M059J (cell line): ENCODE measurements at regions not wholly inside any gene's neighbourhood (a gene's known extent, or its start where the extent isn't known, plus 50 kb on each side); places are given as distances from the start of the nearest gene placed in this dataset.

ENCODE experiments used
- DNase-seq: peaks from one replicate; pipeline ENCODE4 v3.0.0-alpha.2; 2012; ENCODE audit warnings: low read depth

DNA sequence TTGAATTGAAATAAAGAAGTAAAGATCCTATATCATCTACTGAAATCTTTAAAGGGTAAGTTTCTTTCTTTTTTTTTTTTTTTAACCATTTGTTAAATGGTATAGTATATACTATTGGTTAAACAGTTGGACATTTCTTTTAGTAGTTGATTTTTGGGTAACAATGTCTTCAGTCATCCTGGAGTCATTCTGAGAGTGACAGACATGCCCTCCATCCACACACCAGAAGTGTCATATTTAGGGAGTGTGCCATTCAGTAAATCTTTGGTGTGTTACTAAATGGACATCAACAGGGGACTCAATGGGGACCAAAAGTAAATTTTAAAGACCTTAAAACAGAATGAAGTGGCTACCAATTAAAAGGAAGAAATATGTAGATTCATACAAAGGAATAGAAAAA lies 50.8 kb upstream of the SLC39A10 start:
- no peak for DNase-seq

DNA sequence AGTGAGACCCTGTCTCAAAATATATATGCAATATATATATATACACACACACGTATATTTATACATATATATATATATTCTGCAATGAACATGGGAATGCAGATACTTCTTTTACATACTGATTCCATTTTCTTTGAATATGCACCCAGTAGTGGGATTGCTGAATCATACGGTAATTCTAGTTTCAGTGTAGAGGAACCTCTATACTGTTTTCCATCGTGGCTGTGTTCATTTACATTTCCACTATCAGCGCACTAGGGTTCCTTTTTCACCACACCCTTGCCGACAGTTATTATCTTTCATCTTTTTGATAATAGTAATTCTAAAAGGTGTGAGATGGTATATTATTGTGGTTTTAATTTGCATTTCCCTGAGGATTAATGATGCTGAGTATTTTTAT lies 52.3 kb upstream of the SLC39A10 start:
- DNase-seq: no peak

DNA sequence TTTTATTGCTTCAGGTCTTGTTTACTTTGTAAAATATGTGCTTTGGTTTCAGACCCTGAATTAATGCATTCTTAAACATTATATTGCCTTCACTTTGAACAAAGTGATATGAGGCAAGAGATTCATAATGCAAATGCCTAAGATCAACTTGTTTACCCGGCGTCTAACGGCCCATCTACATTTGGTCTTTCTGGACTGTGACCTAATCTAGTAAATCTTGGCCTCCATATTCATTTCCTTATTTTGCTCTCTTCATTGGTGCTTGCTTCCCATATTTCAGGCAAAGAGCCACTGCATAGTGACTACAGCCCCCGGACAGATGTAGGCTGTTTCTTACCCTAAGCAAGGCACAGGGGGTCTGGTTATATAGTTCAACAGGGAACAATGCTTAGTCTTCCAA lies 53.0 kb upstream of the SLC39A10 start:
- no peak for DNase-seq

DNA sequence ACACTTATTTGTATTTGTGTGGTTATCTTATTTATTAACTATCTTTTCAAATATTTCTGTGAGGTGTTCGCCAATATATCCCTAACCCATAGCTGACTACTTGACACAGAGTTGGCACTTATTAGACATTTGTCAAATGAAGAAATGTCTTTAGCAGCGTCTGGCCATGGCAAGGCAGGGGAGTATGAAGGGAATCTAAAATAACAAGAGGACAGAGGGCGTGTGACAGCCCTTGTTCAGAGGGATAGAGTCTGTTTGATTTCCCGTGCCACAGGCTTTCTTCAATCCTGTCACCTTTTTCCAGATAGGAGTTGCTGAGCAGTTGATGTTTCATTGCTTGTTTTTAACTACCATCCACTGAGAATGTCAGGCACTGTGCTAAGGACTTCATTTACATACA lies 53.6 kb upstream of the SLC39A10 start:
- no peak for DNase-seq

DNA sequence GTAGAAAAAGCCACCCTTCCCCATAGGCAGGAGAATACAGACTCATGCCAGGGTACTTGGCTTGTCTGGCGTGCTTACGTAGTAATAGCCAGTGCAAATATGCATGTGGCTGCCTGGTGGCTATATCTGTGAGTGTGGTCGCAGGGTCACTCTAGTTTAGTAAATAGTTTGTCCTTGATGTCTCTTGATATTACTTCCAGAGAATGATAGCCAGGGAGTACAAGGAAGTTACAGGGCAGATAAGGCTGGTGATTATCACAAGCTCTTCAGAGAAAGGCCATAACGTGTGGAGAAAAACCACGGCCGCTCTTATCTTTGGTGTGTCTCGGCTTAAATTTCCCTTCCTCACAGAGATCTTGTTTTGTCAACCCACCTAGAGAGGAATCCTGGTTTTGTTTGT lies 54.3 kb upstream of the SLC39A10 start:
- DNase-seq: no peak

DNA sequence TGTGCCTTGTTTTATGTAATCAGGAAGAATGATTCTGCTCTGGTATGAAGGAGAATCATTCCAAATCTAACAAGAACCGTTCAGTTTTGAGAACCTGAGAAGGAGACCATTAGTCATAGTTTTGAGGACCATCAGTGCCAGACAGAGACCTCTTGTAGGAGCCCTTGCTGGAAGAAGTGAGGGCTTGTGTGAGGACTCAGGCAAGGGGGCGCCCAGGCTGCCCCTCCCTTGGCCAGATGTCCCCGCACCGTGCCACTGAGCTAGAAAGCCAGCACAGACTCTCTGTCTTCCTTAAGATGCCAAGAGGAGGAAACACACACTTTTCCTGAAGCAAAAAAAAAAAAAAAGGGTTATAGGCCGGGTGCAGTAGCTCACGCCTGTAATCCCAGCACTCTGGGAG lies 55.7 kb upstream of the SLC39A10 start:
- DNase-seq: no peak

DNA sequence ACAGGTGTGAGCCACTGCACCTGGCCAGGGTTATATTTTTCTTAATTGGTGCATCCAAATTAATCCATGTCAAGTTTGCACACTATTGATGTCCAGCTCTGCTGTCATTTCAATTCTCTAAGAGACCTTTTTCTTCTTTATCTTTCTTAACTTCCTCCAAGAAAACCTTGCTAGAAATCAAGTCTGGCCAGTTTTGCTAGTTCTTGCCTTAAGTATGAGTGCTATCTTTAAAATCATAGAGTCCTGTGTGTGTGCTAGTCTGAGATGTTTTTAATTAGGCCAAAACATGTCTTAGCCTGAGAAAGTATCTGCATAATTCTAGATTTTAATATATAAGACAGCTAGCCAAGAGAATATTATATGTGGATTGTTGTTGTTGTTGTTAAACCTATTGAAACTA lies 56.2 kb upstream of the SLC39A10 start:
- DNase-seq: no peak

DNA sequence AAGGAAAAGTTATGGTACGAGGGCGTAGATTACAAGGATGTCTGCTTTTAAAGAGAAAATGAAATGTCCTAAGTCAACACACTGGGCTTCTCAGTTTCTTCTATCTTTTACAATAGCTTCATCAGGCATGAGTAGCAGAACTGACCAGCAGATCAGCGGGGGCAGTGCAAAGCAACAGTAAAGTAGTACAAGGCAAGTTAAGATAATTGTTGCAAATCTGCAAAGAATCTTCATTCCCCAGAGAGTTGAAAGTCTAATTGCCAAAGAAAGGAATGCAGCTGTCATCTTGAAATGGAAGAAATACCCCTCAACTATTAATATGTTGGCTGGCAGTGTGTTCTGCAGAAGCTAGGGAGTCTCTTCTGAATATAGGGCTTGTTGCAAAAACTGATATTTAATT lies 60.2 kb upstream of the SLC39A10 start:
- DNase-seq: no peak

DNA sequence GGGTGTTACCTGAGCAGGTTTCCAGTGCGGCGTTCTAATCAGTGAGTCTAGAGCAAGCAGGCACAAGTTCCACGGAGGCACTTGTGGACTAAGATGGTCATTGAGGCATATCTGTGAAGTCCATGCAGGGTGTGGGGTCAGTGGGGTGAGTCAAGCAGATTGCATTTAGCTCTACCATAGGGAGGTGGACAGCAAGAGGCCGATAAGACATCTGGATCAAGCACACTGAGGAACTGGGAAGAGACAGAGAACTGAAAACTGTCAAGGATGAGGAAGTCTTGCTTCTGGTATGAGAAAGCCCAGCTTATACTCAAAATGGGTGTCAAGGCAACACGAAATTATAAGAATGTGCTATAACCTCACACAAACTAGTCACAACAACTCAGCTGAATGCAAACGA lies 61.2 kb upstream of the SLC39A10 start:
- no peak for DNase-seq

DNA sequence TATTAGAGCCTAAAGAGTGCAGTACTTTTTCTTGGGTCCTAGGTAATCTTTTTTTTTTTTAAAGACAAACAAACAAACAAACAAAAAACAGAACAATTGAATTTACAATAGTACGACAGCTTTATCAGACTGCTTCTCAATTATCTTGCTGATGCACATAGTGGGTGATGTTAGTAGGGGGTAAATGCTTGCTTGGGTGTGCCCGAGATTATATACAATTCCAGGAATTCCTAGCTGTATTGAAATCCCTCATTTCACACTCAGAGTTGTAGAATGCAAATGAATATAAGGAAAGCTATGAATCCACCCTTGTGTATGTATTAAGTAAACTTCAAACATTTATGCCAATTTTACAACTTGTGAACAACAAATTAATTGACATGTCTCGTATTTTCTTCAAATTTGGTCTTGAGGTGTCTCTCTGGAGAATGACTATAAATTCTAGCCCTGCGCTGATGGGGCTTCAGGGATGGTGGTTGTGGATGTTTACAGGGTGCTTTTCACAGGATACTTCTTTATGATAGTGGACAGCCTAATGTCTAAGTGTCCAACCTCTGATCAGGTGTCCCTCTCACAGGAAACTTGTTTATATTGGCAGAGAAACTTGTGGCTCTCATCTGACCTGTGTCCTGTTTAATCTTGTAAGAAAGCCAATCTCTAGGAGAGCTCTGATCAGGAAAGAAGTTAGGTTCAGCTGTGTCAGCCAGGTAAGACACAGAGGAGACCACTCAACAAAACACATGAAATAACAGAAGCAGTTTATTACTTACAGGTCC lies 61.9 kb upstream of the SLC39A10 start:
- no peak for DNase-seq

DNA sequence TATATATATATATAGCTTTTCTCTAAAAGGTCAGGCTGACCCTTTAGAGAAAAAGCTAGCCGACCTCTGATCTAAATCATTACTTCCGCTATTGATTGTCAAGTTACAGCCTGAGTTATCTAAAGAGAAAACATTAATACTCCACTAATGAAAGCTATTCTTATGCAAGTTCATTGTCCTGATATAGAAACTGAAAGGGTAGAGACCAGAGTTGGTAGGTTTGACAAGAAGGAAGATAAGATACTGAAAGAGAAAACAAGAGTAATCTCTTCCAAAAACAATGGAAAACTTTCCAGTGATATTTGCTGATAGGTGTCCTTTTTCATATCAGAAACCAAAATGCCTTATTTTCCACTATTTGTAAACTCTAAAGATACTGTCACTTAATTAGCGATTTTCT lies 62.8 kb upstream of the SLC39A10 start:
- no peak for DNase-seq

DNA sequence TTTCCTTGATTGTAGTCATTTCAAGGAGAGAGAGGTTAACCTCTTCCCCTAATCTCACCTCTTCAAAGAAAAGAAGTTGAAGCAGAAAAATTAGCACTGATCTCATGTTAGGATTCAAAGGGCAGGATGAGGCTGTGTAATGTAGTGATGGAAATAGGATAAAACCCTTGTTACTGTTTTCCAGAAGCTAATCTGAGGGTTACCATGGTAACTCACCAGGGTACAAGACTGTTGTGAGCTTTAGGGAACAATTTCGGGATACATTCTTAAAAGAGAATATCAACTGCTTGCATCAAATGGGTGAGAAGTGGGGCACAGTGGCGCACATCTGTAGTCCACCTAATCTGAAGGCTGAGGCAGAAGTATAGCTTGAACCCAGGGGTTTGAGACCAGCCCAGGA lies 64.9 kb upstream of the SLC39A10 start:
- DNase-seq: peak; percentile 14

DNA sequence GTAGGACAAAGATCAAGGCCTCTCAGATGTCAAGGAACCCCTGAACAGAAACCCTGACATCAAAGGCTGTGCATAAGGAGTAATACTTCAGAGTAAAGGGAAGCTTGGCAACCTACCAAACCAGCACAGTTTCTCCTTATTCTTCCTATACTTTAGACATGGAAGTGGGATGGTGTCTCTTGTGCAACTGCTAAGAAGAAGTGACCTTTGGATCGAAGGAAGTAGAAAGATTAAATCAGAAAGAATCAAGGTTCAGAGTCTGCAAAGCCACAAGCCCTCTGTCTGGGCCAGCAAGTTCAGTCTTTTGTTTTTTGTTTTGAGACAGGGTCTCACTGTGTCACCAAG lies 66.2 kb upstream of the SLC39A10 start:
- no peak for DNase-seq

DNA sequence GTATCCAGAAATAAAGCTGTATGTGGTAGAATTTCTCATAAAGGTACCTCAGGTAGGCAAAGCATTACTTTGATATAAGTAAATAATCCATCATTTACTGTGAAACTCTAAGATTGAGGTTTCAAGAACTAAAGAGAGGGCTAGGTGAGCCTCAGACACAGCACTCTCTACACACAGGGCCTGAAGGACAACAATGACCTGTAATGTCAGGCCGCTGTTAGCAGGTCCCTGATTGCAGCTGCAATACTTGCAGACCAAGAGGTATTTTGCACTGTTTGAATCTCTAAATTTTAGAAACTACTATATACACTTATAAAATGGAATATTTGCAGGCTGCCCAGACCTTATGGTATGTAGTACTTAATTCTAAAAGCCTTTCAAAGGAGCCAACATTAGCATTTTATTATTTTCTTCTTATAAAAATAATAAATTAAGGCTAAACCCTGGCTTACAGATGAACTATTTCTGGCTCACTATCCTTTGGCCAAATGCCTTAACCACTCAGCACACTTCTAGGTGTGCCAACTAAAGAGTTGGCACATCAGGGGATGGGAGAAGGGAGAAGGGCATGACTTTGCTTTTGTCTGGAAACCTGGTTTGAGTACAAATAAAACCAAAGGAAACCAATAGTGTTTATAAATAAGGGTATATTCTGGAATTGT lies 66.7 kb upstream of the SLC39A10 start:
- no peak for DNase-seq

DNA sequence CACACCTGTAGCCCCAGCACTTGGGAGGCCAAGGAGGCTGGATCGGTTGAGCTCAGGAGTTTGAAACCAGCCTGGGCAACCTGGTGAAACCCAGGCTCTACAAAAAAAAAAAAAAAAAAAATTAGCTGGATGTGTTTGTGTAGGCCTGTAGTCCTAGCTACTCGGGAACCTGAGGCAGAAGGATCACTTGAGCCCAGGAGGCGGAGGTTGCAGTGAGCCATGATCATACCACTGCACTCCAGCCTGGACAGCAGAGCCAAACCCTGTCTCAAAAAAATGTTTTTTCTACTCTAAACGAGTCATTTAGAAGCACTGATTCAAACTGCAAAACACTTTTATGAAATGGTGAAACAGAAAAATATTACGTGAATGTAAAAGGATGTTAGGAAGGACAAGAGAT lies 69.1 kb upstream of the SLC39A10 start:
- DNase-seq: no peak

DNA sequence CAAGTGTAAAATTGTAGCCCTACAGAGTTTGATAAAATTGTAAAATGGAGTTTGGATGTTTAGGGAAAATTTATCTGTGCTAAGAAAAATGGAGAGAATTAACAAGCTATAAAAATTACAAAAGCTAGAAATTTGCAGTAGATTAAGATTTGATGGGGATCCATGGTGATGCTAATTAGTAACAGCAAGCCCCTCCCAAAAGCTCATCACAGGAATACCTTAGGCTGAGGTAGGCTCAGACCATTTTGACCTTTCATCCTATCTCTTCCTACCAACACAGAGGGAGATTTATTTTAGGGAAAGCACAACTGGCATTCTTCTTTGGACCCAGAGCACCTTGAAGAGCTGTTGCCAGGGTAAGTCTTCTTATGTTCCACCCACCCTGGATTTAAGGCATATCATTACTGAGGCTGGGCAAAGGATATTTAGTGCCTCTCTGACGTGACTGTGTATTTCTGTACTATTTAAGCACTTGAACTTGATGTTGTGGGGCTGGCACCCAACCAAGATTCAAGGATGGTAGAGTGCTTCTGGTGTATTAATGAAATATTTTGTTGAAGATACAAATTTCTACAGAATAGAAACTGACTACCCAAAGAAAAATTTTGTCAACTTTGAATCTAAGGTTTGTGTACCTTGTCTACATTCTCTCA lies 70.8 kb upstream of the SLC39A10 start:
- DNase-seq: no peak

DNA sequence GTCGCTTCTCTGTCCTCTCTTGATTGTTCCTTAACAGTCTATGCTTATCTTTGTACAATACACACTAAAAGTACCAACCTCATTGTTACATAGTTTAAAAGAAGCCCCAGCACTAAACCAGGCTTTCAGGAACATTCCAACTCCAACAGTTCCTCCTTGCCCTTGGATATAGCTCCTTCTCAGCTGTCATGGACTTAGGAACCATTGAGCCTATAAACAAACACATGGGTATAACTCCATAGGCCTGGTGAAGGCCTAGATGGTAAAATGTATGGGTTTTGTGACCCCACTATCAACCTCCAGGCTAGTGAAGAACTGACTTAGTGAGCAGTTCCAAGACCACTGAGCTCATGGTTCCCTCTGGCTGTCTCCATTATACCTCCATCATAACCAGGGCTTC lies 74.8 kb upstream of the SLC39A10 start:
- DNase-seq: no peak

DNA sequence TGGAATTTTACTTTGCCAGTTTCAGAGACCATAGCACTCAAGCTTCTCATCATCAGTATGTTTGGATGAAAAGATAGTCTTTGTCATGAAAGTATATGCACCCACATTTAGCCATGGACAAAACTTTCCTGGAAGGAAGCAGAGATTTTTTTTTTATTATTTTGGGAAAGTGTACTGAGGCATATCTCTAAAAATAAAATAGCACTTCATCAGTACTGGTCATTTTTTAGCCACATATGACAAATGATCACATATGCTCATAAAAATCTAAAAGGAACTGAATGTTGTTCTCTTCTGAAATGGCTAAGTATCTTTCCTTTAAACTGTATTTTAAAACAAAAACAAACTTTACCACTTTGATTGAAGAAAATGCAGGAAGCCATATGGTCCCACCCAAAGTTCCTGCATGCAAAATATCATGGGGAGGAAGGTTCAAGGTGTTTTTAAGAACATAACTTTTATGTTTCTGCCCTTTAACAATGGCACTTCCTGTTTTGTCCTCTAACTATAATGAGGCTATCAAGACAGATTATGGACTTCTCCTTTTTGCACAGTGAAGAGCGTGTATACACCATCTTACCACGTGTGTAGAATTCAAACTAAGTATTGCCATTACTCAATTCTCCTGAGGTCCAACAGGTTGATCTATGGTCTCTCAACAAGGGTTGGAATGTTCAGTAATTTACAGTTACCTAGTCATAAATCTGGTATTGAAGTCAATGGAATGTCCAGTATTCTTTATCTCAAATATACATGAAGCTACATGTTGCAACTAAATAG lies 77.1 kb upstream of the SLC39A10 start:
- no peak for DNase-seq

DNA sequence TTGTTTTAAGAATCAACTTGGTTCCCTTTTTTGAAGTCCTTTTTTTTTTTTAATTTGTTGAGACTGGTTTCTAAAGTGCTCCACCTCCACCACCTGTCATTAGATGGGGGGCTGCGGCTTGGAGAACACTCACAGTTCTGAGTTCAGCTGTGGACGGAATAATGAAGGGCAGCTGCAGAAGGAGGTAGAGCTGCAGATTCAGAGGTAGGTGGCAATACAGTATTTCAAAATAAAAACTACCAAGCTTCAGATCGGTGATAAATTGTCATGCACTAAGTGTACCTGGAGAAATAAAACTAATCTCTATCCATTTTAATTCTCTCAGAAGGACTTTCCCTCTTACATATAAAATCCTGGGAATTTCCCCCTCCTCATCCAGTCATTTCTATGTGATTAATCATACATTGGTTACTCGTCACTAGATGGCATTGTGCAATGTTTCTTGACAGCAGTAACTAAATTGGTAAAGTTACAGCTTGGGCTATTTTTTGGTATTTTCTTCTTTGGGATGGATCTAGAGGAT lies 81.1 kb upstream of the SLC39A10 start:
- peak; percentile 80 for DNase-seq

DNA sequence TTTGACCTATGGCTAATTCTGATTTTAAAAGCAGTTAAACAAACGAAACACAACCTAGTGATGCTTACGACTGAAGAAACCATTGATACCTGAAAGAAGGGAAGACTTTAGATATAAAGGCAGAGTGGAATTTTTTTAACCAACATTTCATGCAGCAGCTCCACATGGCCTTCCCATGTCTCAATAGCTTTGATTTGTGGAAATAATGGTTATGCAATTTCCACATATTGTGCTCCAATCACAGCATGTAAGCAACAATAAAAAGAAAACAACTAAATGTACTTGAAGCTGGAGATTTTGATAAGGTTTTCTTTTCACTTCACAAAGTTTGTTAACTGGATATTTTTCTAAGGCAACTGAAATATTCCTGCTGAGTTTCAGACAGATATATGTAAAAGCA lies 82.0 kb upstream of the SLC39A10 start:
- DNase-seq: no peak

DNA sequence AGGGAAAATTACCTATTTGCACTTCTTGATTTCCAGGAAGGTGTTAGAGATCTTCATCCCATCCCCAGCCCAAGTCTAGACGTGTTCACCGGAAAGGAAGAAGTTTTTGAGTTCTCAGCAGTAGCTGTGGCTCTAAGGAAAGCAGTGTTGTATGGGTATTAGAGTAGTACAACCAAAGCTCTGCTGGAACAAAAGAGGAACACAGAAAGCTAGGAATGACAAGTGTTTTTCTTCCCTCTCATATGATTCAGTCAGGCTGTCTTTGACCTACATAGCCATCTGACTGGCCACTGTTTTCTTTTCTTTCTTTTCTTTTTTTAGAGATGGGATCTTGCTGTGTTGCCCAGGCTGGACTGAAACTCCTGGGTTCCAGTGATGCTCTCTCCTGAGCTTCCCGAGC lies 82.7 kb upstream of the SLC39A10 start:
- DNase-seq: no peak
